ENCODE measurements at regions not wholly inside any gene's neighbourhood (a gene's known extent, or its start where the extent isn't known, plus 50 kb on each side); places are given as distances from the start of the nearest gene placed in this dataset.

GRCh38 chr14:82759656-82760055, 1226.0 kb upstream of the SEL1L start:
- no peak for ATAC-seq (ENCODE audit: low read depth in 2 of 2)
- peaks cover 0 to 4% of the 10 kb centered on the region in 2 experiments for H3K9me3 ChIP-seq (ENCODE audit: control insufficient read depth in 2 of 2, low read length in 2 of 2)

GRCh38 chr14:82766123-82766522, 1232.5 kb upstream of the SEL1L start:
- no peak overlapping the region for H3K4me3 Mint-ChIP-seq
- H3K9me3 Mint-ChIP-seq: peaks cover 3 to 17% (median 7%) of the 10 kb centered on the region in 7 donors

More at GRCh38 chr14:82759656-82760055, 1226.0 kb upstream of the SEL1L start:
- H3K36me3 Mint-ChIP-seq: no peaks in the 10 kb centered on the region
- H3K27me3 Mint-ChIP-seq: no peaks in the 10 kb centered on the region
- no peak for DNase-seq
- peaks cover 3 to 31% (median 5%) of the 10 kb centered on the region in 7 donors for H3K9me3 Mint-ChIP-seq
- Histone ChIP-seq H3K27me3 (ENCODE audit: control insufficient read depth, insufficient read depth, low read length) (no peaks in the 10 kb centered on the region), H3K4me1 (ENCODE audit: control insufficient read depth, insufficient read depth, low read length, poor library complexity, severe bottlenecking) (no peaks in the 10 kb centered on the region), H3K36me3 (ENCODE audit: control insufficient read depth, insufficient read depth, low read length) (no peaks in the 10 kb centered on the region), H3K27ac (ENCODE audit: insufficient read depth, low read length, poor library complexity, severe bottlenecking) (no peak overlapping the region), H3K4me3 (ENCODE audit: low read depth, low read length) (no peak overlapping the region)
- no peak overlapping the region for H3K4me3 Mint-ChIP-seq
- no peaks in the 10 kb centered on the region for H3K4me1 Mint-ChIP-seq
- H3K27ac Mint-ChIP-seq: no peak overlapping the region

GRCh38 chr14:82766996-82767395, 1233.3 kb upstream of the SEL1L start:
- DNase-seq (no peak), ATAC-seq (ENCODE audit: low read depth in 2 of 2) (no peak)
- Histone ChIP-seq H3K36me3 (ENCODE audit: control insufficient read depth, insufficient read depth, low read length) (no peaks in the 10 kb centered on the region), H3K27me3 (ENCODE audit: control insufficient read depth, insufficient read depth, low read length) (no peaks in the 10 kb centered on the region), H3K4me1 (ENCODE audit: control insufficient read depth, insufficient read depth, low read length, poor library complexity, severe bottlenecking) (no peaks in the 10 kb centered on the region), H3K27ac (ENCODE audit: insufficient read depth, low read length, poor library complexity, severe bottlenecking) (no peak overlapping the region), H3K9me3 (ENCODE audit: control insufficient read depth in 2 of 2, low read length in 2 of 2) (peaks cover 0 to 3% of the 10 kb centered on the region in 2 experiments), H3K4me3 (ENCODE audit: low read depth, low read length) (no peak overlapping the region)
- Mint-ChIP-seq H3K4me1 (no peaks in the 10 kb centered on the region), H3K9me3 (peaks cover 3 to 16% (median 12%) of the 10 kb centered on the region in 7 donors), H3K27ac (no peak overlapping the region), H3K27me3 (no peaks in the 10 kb centered on the region), H3K4me3 (no peak overlapping the region), H3K36me3 (no peaks in the 10 kb centered on the region)

More at GRCh38 chr14:82766123-82766522, 1232.5 kb upstream of the SEL1L start:
- DNase-seq (no peak), ATAC-seq (ENCODE audit: low read depth in 2 of 2) (no peak)
- no peaks in the 10 kb centered on the region for H3K27me3 Mint-ChIP-seq
- H3K27ac Mint-ChIP-seq: no peak overlapping the region
- H3K36me3 Mint-ChIP-seq: no peaks in the 10 kb centered on the region
- Histone ChIP-seq H3K4me3 (ENCODE audit: low read depth, low read length) (no peak overlapping the region), H3K4me1 (ENCODE audit: control insufficient read depth, insufficient read depth, low read length, poor library complexity, severe bottlenecking) (no peaks in the 10 kb centered on the region), H3K36me3 (ENCODE audit: control insufficient read depth, insufficient read depth, low read length) (no peaks in the 10 kb centered on the region), H3K9me3 (ENCODE audit: control insufficient read depth in 2 of 2, low read length in 2 of 2) (peaks cover 0 to 3% of the 10 kb centered on the region in 2 experiments), H3K27me3 (ENCODE audit: control insufficient read depth, insufficient read depth, low read length) (no peaks in the 10 kb centered on the region), H3K27ac (ENCODE audit: insufficient read depth, low read length, poor library complexity, severe bottlenecking) (no peak overlapping the region)
- H3K4me1 Mint-ChIP-seq: no peaks in the 10 kb centered on the region

- DNase-seq: no peak
- H3K4me3 Mint-ChIP-seq: no peak overlapping the region
- no peak for ATAC-seq (ENCODE audit: low read depth in 2 of 2)
Measured at GRCh38 chr14:82776958-82777357, 1243.3 kb upstream of the SEL1L start.

GRCh38 chr14:82778008-82778590, 1244.4 kb upstream of the SEL1L start:
- no peaks in the 10 kb centered on the region for H3K36me3 Mint-ChIP-seq
- ATAC-seq (ENCODE audit: low read depth in 2 of 2) (no peak), DNase-seq (no peak)
- Histone ChIP-seq H3K27ac (ENCODE audit: insufficient read depth, low read length, poor library complexity, severe bottlenecking) (no peak overlapping the region), H3K36me3 (ENCODE audit: control insufficient read depth, insufficient read depth, low read length) (no peaks in the 10 kb centered on the region), H3K4me1 (ENCODE audit: control insufficient read depth, insufficient read depth, low read length, poor library complexity, severe bottlenecking) (no peaks in the 10 kb centered on the region), H3K27me3 (ENCODE audit: control insufficient read depth, insufficient read depth, low read length) (no peaks in the 10 kb centered on the region), H3K4me3 (ENCODE audit: low read depth, low read length) (no peak overlapping the region), H3K9me3 (ENCODE audit: control insufficient read depth in 2 of 2, low read length in 2 of 2) (no peaks in the 10 kb centered on the region)
- H3K4me1 Mint-ChIP-seq: no peaks in the 10 kb centered on the region
- no peaks in the 10 kb centered on the region for H3K27me3 Mint-ChIP-seq
- H3K9me3 Mint-ChIP-seq: peaks cover 5 to 43% (median 10%) of the 10 kb centered on the region in 7 donors
- no peak overlapping the region for H3K27ac Mint-ChIP-seq
- no peak overlapping the region for H3K4me3 Mint-ChIP-seq

More at GRCh38 chr14:82776958-82777357, 1243.3 kb upstream of the SEL1L start:
- Histone ChIP-seq H3K27ac (ENCODE audit: insufficient read depth, low read length, poor library complexity, severe bottlenecking) (no peak overlapping the region), H3K4me1 (ENCODE audit: control insufficient read depth, insufficient read depth, low read length, poor library complexity, severe bottlenecking) (no peaks in the 10 kb centered on the region), H3K4me3 (ENCODE audit: low read depth, low read length) (no peak overlapping the region), H3K9me3 (ENCODE audit: control insufficient read depth in 2 of 2, low read length in 2 of 2) (no peaks in the 10 kb centered on the region), H3K36me3 (ENCODE audit: control insufficient read depth, insufficient read depth, low read length) (no peaks in the 10 kb centered on the region), H3K27me3 (ENCODE audit: control insufficient read depth, insufficient read depth, low read length) (no peaks in the 10 kb centered on the region)
- peaks cover 3 to 38% (median 11%) of the 10 kb centered on the region in 7 donors for H3K9me3 Mint-ChIP-seq
- H3K4me1 Mint-ChIP-seq: no peaks in the 10 kb centered on the region
- no peak overlapping the region for H3K27ac Mint-ChIP-seq
- H3K36me3 Mint-ChIP-seq: no peaks in the 10 kb centered on the region
- H3K27me3 Mint-ChIP-seq: no peaks in the 10 kb centered on the region

- H3K27ac Mint-ChIP-seq: no peak overlapping the region
- no peaks in the 10 kb centered on the region for H3K36me3 Mint-ChIP-seq
- no peaks in the 10 kb centered on the region for H3K27me3 ChIP-seq (ENCODE audit: control insufficient read depth, insufficient read depth, low read length)
- no peaks in the 10 kb centered on the region for H3K9me3 ChIP-seq (ENCODE audit: control insufficient read depth in 2 of 2, low read length in 2 of 2)
- no peak overlapping the region for H3K4me3 Mint-ChIP-seq
- no peaks in the 10 kb centered on the region for H3K36me3 ChIP-seq (ENCODE audit: control insufficient read depth, insufficient read depth, low read length)
- no peaks in the 10 kb centered on the region for H3K4me1 ChIP-seq (ENCODE audit: control insufficient read depth, insufficient read depth, low read length, poor library complexity, severe bottlenecking)
- no peaks in the 10 kb centered on the region for H3K4me1 Mint-ChIP-seq
- no peaks in the 10 kb centered on the region for H3K27me3 Mint-ChIP-seq
- DNase-seq: no peak
- no peak overlapping the region for H3K4me3 ChIP-seq (ENCODE audit: low read depth, low read length)
- peaks cover 5 to 43% (median 8%) of the 10 kb centered on the region in 7 donors for H3K9me3 Mint-ChIP-seq
- ATAC-seq (ENCODE audit: low read depth in 2 of 2): no peak
- no peak overlapping the region for H3K27ac ChIP-seq (ENCODE audit: insufficient read depth, low read length, poor library complexity, severe bottlenecking)
Measured at GRCh38 chr14:82778601-82779000, 1244.9 kb upstream of the SEL1L start.

GRCh38 chr14:82779301-82779700, 1245.6 kb upstream of the SEL1L start:
- Histone ChIP-seq H3K9me3 (ENCODE audit: control insufficient read depth in 2 of 2, low read length in 2 of 2) (no peaks in the 10 kb centered on the region), H3K27ac (ENCODE audit: insufficient read depth, low read length, poor library complexity, severe bottlenecking) (no peak overlapping the region), H3K4me1 (ENCODE audit: control insufficient read depth, insufficient read depth, low read length, poor library complexity, severe bottlenecking) (no peaks in the 10 kb centered on the region), H3K36me3 (ENCODE audit: control insufficient read depth, insufficient read depth, low read length) (no peaks in the 10 kb centered on the region), H3K4me3 (ENCODE audit: low read depth, low read length) (no peak overlapping the region), H3K27me3 (ENCODE audit: control insufficient read depth, insufficient read depth, low read length) (no peaks in the 10 kb centered on the region)
- Mint-ChIP-seq H3K27ac (no peak overlapping the region), H3K4me3 (no peak overlapping the region), H3K4me1 (no peaks in the 10 kb centered on the region), H3K9me3 (peaks cover 5 to 43% (median 9%) of the 10 kb centered on the region in 7 donors), H3K27me3 (no peaks in the 10 kb centered on the region), H3K36me3 (no peaks in the 10 kb centered on the region)
- DNase-seq: no peak
- ATAC-seq (ENCODE audit: low read depth in 2 of 2): no peak

- Histone ChIP-seq H3K9me3 (ENCODE audit: control insufficient read depth in 2 of 2, low read length in 2 of 2) (no peaks in the 10 kb centered on the region), H3K4me3 (ENCODE audit: low read depth, low read length) (no peak overlapping the region), H3K4me1 (ENCODE audit: control insufficient read depth, insufficient read depth, low read length, poor library complexity, severe bottlenecking) (no peaks in the 10 kb centered on the region), H3K36me3 (ENCODE audit: control insufficient read depth, insufficient read depth, low read length) (no peaks in the 10 kb centered on the region), H3K27ac (ENCODE audit: insufficient read depth, low read length, poor library complexity, severe bottlenecking) (no peak overlapping the region), H3K27me3 (ENCODE audit: control insufficient read depth, insufficient read depth, low read length) (no peaks in the 10 kb centered on the region)
- Mint-ChIP-seq H3K27ac (no peak overlapping the region), H3K36me3 (no peaks in the 10 kb centered on the region), H3K9me3 (peaks cover 7 to 36% (median 11%) of the 10 kb centered on the region in 7 donors), H3K27me3 (no peaks in the 10 kb centered on the region), H3K4me3 (no peak overlapping the region), H3K4me1 (no peaks in the 10 kb centered on the region)
- DNase-seq (no peak), ATAC-seq (ENCODE audit: low read depth in 2 of 2) (no peak)
Measured at GRCh38 chr14:82785756-82786482, 1252.3 kb upstream of the SEL1L start.
